ENCODE measurements at regions not wholly inside any gene's neighbourhood (a gene's known extent, or its start where the extent isn't known, plus 50 kb on each side); places are given as distances from the start of the nearest gene placed in this dataset.

DNA sequence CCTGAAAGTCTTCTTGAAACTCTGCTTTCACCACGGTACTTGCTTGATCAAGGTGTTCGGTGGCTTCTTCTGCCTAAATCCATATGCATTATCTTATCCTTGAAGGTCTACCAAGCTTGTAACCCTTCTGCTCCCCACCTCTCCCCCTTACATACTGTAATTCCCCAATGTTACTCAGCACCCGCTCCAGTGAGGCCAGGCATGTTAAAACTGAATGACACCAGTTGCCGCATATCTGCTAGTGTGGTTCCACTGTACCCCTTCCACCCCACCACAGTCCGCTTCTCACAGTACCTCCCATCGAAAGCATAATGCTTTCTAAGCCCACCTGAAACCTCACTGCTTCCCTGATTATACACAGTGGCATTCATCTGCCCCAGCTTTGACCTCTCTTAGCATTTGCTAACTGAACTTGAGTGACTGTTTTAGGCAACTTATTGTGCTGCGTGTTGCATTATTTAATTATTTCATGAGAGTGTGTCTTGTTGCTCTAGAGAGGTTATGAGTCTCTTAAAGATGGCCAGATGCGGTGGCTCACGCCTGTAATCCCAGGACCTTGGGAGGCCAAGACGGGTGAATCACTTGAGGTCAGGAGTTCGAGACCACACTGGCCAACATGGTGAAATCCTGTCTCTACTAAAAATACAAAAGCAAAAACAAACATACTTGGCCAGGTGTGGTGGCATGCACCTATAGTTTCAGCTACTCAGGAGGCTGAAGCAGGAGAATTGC lies 87.6 kb upstream of the MBNL2 start:
- no peak for FAIRE-seq

GRCh38 chr13:97135883-97136282 lies 86.2 kb upstream of the MBNL2 start:
- DNase-seq (ENCODE audit: low read depth, low spot score): no peak
- Histone ChIP-seq H3K4me1 (ENCODE audit: control insufficient read depth, extremely low read depth, insufficient read depth, low read length) (peaks cover under 1% of the 10 kb centered on the region), H3K9ac (ENCODE audit: control insufficient read depth, extremely low read depth, insufficient read depth, low read length) (no peak overlapping the region), H3K27me3 (ENCODE audit: control insufficient read depth, extremely low read depth, insufficient read depth, low read length) (no peaks in the 10 kb centered on the region), H3K9me1 (ENCODE audit: control insufficient read depth, extremely low read depth, insufficient read depth, low read length) (no peaks in the 10 kb centered on the region), H3K9me3 (ENCODE audit: control insufficient read depth, low read depth, low read length) (no peaks in the 10 kb centered on the region), H3K27ac (ENCODE audit: control insufficient read depth, insufficient read depth, low read length) (no peak overlapping the region), H4K20me1 (ENCODE audit: control insufficient read depth, extremely low read depth, insufficient read depth, low read length) (no peaks in the 10 kb centered on the region), H3K36me3 (ENCODE audit: control insufficient read depth in 2 of 2, extremely low read depth in 1 of 2, insufficient read depth in 2 of 2, low read length in 2 of 2) (no peaks in the 10 kb centered on the region), H2AFZ (ENCODE audit: control insufficient read depth, low read length) (no peak overlapping the region), H3K79me2 (ENCODE audit: control insufficient read depth, insufficient read depth, low read length) (no peaks in the 10 kb centered on the region), H3K4me3 (ENCODE audit: control insufficient read depth in 2 of 3, extremely low read depth in 1 of 3, insufficient read depth in 2 of 3, low read depth in 1 of 3, low read length in 3 of 3) (no peak overlapping the region), H3K4me2 (ENCODE audit: control insufficient read depth, extremely low read depth, insufficient read depth, low read depth, low read length) (no peak overlapping the region)
- TF ChIP-seq EZH2 (IDR thresholded peaks at IDR 0.05; ENCODE audit: low read length): no peak
- TF ChIP-seq, protein P1, sequence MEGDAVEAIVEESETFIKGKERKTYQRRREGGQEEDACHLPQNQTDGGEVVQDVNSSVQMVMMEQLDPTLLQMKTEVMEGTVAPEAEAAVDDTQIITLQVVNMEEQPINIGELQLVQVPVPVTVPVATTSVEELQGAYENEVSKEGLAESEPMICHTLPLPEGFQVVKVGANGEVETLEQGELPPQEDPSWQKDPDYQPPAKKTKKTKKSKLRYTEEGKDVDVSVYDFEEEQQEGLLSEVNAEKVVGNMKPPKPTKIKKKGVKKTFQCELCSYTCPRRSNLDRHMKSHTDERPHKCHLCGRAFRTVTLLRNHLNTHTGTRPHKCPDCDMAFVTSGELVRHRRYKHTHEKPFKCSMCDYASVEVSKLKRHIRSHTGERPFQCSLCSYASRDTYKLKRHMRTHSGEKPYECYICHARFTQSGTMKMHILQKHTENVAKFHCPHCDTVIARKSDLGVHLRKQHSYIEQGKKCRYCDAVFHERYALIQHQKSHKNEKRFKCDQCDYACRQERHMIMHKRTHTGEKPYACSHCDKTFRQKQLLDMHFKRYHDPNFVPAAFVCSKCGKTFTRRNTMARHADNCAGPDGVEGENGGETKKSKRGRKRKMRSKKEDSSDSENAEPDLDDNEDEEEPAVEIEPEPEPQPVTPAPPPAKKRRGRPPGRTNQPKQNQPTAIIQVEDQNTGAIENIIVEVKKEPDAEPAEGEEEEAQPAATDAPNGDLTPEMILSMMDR (optimal IDR thresholded peaks at IDR 0.05 in 1 of 3, IDR thresholded peaks at IDR 0.05 in 1 of 3, conservative IDR thresholded peaks at IDR 0.05 in 1 of 3; ENCODE audit: extremely low read depth in 1 of 3, insufficient read depth in 2 of 3, low read length in 3 of 3): no peak
- dilution Hi-C loops (cut with MboI; ENCODE audit: extremely low pct_ligation_motif_present, low sequenced_read_pairs): no loop called here
- FAIRE-seq: no peak

More for the DNA sequence above, 87.6 kb upstream of the MBNL2 start:
- no peak overlapping the region for H2AFZ ChIP-seq (ENCODE audit: control insufficient read depth, low read length)
- H3K9me3 ChIP-seq (ENCODE audit: control insufficient read depth, low read depth, low read length): no peaks in the 10 kb centered on the region
- H4K20me1 ChIP-seq (ENCODE audit: control insufficient read depth, extremely low read depth, insufficient read depth, low read length): no peaks in the 10 kb centered on the region
- H3K79me2 ChIP-seq (ENCODE audit: control insufficient read depth, insufficient read depth, low read length): no peaks in the 10 kb centered on the region
- TF ChIP-seq, protein P1 (optimal IDR thresholded peaks at IDR 0.05 in 1 of 3, IDR thresholded peaks at IDR 0.05 in 1 of 3, conservative IDR thresholded peaks at IDR 0.05 in 1 of 3; ENCODE audit: extremely low read depth in 1 of 3, insufficient read depth in 2 of 3, low read length in 3 of 3): no peak
- TF ChIP-seq EZH2 (IDR thresholded peaks at IDR 0.05; ENCODE audit: low read length): no peak
- no peak overlapping the region for H3K4me2 ChIP-seq (ENCODE audit: control insufficient read depth, extremely low read depth, insufficient read depth, low read depth, low read length)
- H3K27me3 ChIP-seq (ENCODE audit: control insufficient read depth, extremely low read depth, insufficient read depth, low read length): no peaks in the 10 kb centered on the region
- H3K4me3 ChIP-seq (ENCODE audit: control insufficient read depth in 2 of 3, extremely low read depth in 1 of 3, insufficient read depth in 2 of 3, low read depth in 1 of 3, low read length in 3 of 3): no peak overlapping the region
- H3K27ac ChIP-seq (ENCODE audit: control insufficient read depth, insufficient read depth, low read length): no peak overlapping the region
- dilution Hi-C loops (cut with MboI; ENCODE audit: extremely low pct_ligation_motif_present, low sequenced_read_pairs): no loop called here
- H3K9me1 ChIP-seq (ENCODE audit: control insufficient read depth, extremely low read depth, insufficient read depth, low read length): no peaks in the 10 kb centered on the region
- H3K9ac ChIP-seq (ENCODE audit: control insufficient read depth, extremely low read depth, insufficient read depth, low read length): no peak overlapping the region
- H3K36me3 ChIP-seq (ENCODE audit: control insufficient read depth in 2 of 2, extremely low read depth in 1 of 2, insufficient read depth in 2 of 2, low read length in 2 of 2): no peaks in the 10 kb centered on the region
- no peak for DNase-seq (ENCODE audit: low read depth, low spot score)
- no peaks in the 10 kb centered on the region for H3K4me1 ChIP-seq (ENCODE audit: control insufficient read depth, extremely low read depth, insufficient read depth, low read length)

All from keratinocyte (primary cell).